Fibroblast of lung (primary cell): ENCODE measurements at regions not wholly inside any gene's neighbourhood (a gene's known extent, or its start where the extent isn't known, plus 50 kb on each side); places are given as distances from the start of the nearest gene placed in this dataset.
A peak's percentile ranks its signal among the peaks of the same experiment; 100 is the strongest.
"Not testable (repeated sequence)": the region's sequence is repeated elsewhere in the genome, so short reads cannot be mapped to it uniquely, and the experiment has no call there.

ENCODE experiments used
- DNase-seq, 2 donors: peaks; one replicate each; pipeline versions ENCODE4 v3.0.0 to v3.0.0-alpha.2; 2010; ENCODE audit warnings: low read depth in 2 of 2
- H2AFZ ChIP-seq: 2 replicates; pipeline ENCODE4 v1.5.1; 2012; ENCODE audit warnings: low read length, control low read depth, inconsistent platforms
- H3K27ac ChIP-seq: 2 replicates; pipeline ENCODE4 v1.5.1; 2011; ENCODE audit warnings: low read length, control low read depth; ENCODE audit not compliant: insufficient read depth
- H3K27me3 ChIP-seq: 2 replicates; pipeline ENCODE4 v1.5.1; 2011; ENCODE audit warnings: mild to moderate bottlenecking, low read length; ENCODE audit not compliant: control insufficient read depth, insufficient read depth
- H3K36me3 ChIP-seq: 2 replicates; pipeline ENCODE4 v1.5.1; 2011; ENCODE audit warnings: low read length; ENCODE audit not compliant: control insufficient read depth, insufficient read depth
- H3K4me1 ChIP-seq: 2 replicates; pipeline ENCODE4 v1.5.1; 2011; ENCODE audit warnings: low read length; ENCODE audit not compliant: control insufficient read depth, insufficient read depth; ENCODE audit errors: extremely low read depth
- H3K4me2 ChIP-seq: 2 replicates; pipeline ENCODE4 v1.5.1; 2011; ENCODE audit warnings: low read length, control low read depth; ENCODE audit not compliant: insufficient read depth; ENCODE audit errors: extremely low read depth
- H3K4me3 ChIP-seq, 4 experiments: fragments of 200-600 bp in 1 of 4; sonication (generic) in 1 of 4; replicated peaks in 1 of 4; 2 replicates each; pipeline ENCODE4 v1.5.1; 2011 to 2016; ENCODE audit warnings: low read length in 4 of 4, low read depth in 3 of 4, mild to moderate bottlenecking in 3 of 4, control low read depth in 2 of 4, inconsistent platforms in 1 of 4, mixed read lengths in 1 of 4; ENCODE audit not compliant: insufficient read depth in 1 of 4; ENCODE audit errors: control extremely low read depth in 1 of 4
- H3K79me2 ChIP-seq: 2 replicates; pipeline ENCODE4 v1.5.1; 2012; ENCODE audit warnings: mild to moderate bottlenecking, low read length, inconsistent platforms; ENCODE audit not compliant: control insufficient read depth, insufficient read depth
- H3K9ac ChIP-seq: 2 replicates; pipeline ENCODE4 v1.5.1; 2011; ENCODE audit warnings: mild to moderate bottlenecking, low read length, control low read depth; ENCODE audit not compliant: insufficient read depth
- H3K9me3 ChIP-seq: 2 replicates; pipeline ENCODE4 v1.5.1; 2012; ENCODE audit warnings: low read depth, low read length; ENCODE audit not compliant: control insufficient read depth, insufficient read depth
- H4K20me1 ChIP-seq: 2 replicates; pipeline ENCODE4 v1.5.1; 2011; ENCODE audit warnings: low read length; ENCODE audit not compliant: control insufficient read depth, insufficient read depth; ENCODE audit errors: extremely low read depth
- CTCF ChIP-seq, 2 donors: IDR thresholded peaks in 1 of 2; conservative IDR thresholded peaks in 1 of 2; 1 replicate in 1 of 2; 2 replicates in 1 of 2; pipeline ENCODE4 v1.5.1; 2011 to 2012; ENCODE audit warnings: low read length in 2 of 2, control low read depth in 1 of 2, inconsistent platforms in 1 of 2, low read depth in 1 of 2, mild to moderate bottlenecking in 1 of 2
- EZH2 ChIP-seq: IDR thresholded peaks from 2 replicates; pipeline ENCODE4 v1.5.1; 2012; ENCODE audit warnings: low read length, control low read depth, mild to moderate bottlenecking; ENCODE audit errors: missing control alignments

GRCh38 chr19:28358633-28359032, 854.3 kb downstream of the UQCRFS1 start:
- Histone ChIP-seq H3K9ac (no peak overlapping the region), H3K27me3 (no peaks in the 10 kb centered on the region), H3K27ac (no peak overlapping the region), H2AFZ (no peak overlapping the region), H3K9me3 (no peaks in the 10 kb centered on the region), H3K4me1 (no peaks in the 10 kb centered on the region), H3K36me3 (no peaks in the 10 kb centered on the region), H4K20me1 (no peaks in the 10 kb centered on the region), H3K4me3 (no peak overlapping the region), H3K79me2 (no peaks in the 10 kb centered on the region), H3K4me2 (no peak overlapping the region)
- peak in 1 of 2 donors; percentile 36 for DNase-seq
- no peak for TF ChIP-seq EZH2
- no peak for TF ChIP-seq CTCF (conservative IDR thresholded peaks at IDR 0.05 in 1 of 2, IDR thresholded peaks at IDR 0.05 in 1 of 2; ENCODE audit: low read depth in 1 of 2, low read length in 2 of 2)

GRCh38 chr19:28351761-28352160, 861.2 kb downstream of the UQCRFS1 start:
- H3K9me3 ChIP-seq: no peaks in the 10 kb centered on the region
- no peak overlapping the region for H3K4me2 ChIP-seq
- TF ChIP-seq EZH2 (no peak), CTCF (conservative IDR thresholded peaks at IDR 0.05 in 1 of 2, IDR thresholded peaks at IDR 0.05 in 1 of 2; ENCODE audit: low read depth in 1 of 2, low read length in 2 of 2) (no peak)
- H3K4me3 ChIP-seq: no peak overlapping the region
- no peaks in the 10 kb centered on the region for H3K79me2 ChIP-seq
- no peaks in the 10 kb centered on the region for H4K20me1 ChIP-seq
- no peak overlapping the region for H3K27ac ChIP-seq
- H3K36me3 ChIP-seq: no peaks in the 10 kb centered on the region
- no peaks in the 10 kb centered on the region for H3K27me3 ChIP-seq
- H3K9ac ChIP-seq: no peak overlapping the region
- no peak overlapping the region for H2AFZ ChIP-seq
- no peaks in the 10 kb centered on the region for H3K4me1 ChIP-seq
- peak in 1 of 2 donors; percentile 61 for DNase-seq

- H3K36me3 ChIP-seq, H3K4me1 ChIP-seq, H3K4me3 ChIP-seq, H4K20me1 ChIP-seq, DNase-seq, H3K27ac ChIP-seq, H3K4me2 ChIP-seq, H3K27me3 ChIP-seq, H2AFZ ChIP-seq, H3K9me3 ChIP-seq, H3K9ac ChIP-seq, H3K79me2 ChIP-seq: not testable (repeated sequence)
Observed at GRCh38 chr19:28351321-28351720, 861.6 kb downstream of the UQCRFS1 start.
